ENCODE measurements at regions not wholly inside any gene's neighbourhood (a gene's known extent, or its start where the extent isn't known, plus 50 kb on each side); places are given as distances from the start of the nearest gene placed in this dataset.

- TF ChIP-seq CTCF (IDR thresholded peaks at IDR 0.05) (no peak), POLR2A (IDR thresholded peaks at IDR 0.05) (no peak)
These were observed 477.7 kb downstream of the ZIC1 start for GRCh38 chr3:147886879-147887278.
